Keratinocyte (primary cell): ENCODE measurements at regions not wholly inside any gene's neighbourhood (a gene's known extent, or its start where the extent isn't known, plus 50 kb on each side); places are given as distances from the start of the nearest gene placed in this dataset.

ENCODE experiments used
- DNase-seq: peaks from one replicate; pipeline ENCODE4 v3.0.0-alpha.2; 2011; ENCODE audit warnings: low read depth, missing footprints, low spot score
- FAIRE-seq: peaks from 2 replicates; lab custom pipeline; 2011; peaks lifted over from hg19 to GRCh38; lab: Jason Lieb, UNC
- H2AFZ ChIP-seq: 2 replicates; pipeline ENCODE4 v1.6.0; 2012; ENCODE audit warnings: low read length, control low read depth, inconsistent platforms; ENCODE audit not compliant: control insufficient read depth
- H3K27ac ChIP-seq: 2 replicates; pipeline ENCODE4 v1.5.1; 2011; ENCODE audit warnings: low read length; ENCODE audit not compliant: control insufficient read depth, insufficient read depth
- H3K27me3 ChIP-seq: 3 replicates; pipeline ENCODE4 v1.6.0; 2011; ENCODE audit warnings: low read length; ENCODE audit not compliant: control insufficient read depth, insufficient read depth; ENCODE audit errors: extremely low read depth
- H3K36me3 ChIP-seq, 2 experiments: 2 replicates in 1 of 2; 3 replicates in 1 of 2; pipeline ENCODE4 v1.5.1; 2011; ENCODE audit warnings: low read length in 2 of 2, mild to moderate bottlenecking in 1 of 2; ENCODE audit not compliant: control insufficient read depth in 2 of 2, insufficient read depth in 2 of 2; ENCODE audit errors: extremely low read depth in 1 of 2
- H3K4me1 ChIP-seq: 3 replicates; pipeline ENCODE4 v1.5.1; 2011; ENCODE audit warnings: low read length; ENCODE audit not compliant: control insufficient read depth, insufficient read depth; ENCODE audit errors: extremely low read depth
- H3K4me2 ChIP-seq: 3 replicates; pipeline ENCODE4 v1.6.0; 2011; ENCODE audit warnings: low read depth, low read length; ENCODE audit not compliant: control insufficient read depth, insufficient read depth; ENCODE audit errors: extremely low read depth
- H3K4me3 ChIP-seq, 3 experiments: fragments of 200-600 bp in 1 of 3; sonication (generic) in 1 of 3; 2 replicates in 2 of 3; 3 replicates in 1 of 3; pipeline ENCODE4 v1.5.1; 2011 to 2016; ENCODE audit warnings: low read length in 3 of 3, mild to moderate bottlenecking in 3 of 3, control low read depth in 2 of 3, inconsistent platforms in 1 of 3, low read depth in 1 of 3, mixed read lengths in 1 of 3, mixed run types in 1 of 3, moderate library complexity in 1 of 3; ENCODE audit not compliant: control insufficient read depth in 2 of 3, insufficient read depth in 2 of 3; ENCODE audit errors: extremely low read depth in 1 of 3
- H3K79me2 ChIP-seq: 2 replicates; pipeline ENCODE4 v1.6.0; 2012; ENCODE audit warnings: low read length; ENCODE audit not compliant: control insufficient read depth, insufficient read depth
- H3K9ac ChIP-seq: 3 replicates; pipeline ENCODE4 v1.6.0; 2011; ENCODE audit warnings: low read length; ENCODE audit not compliant: control insufficient read depth, insufficient read depth; ENCODE audit errors: extremely low read depth
- H3K9me1 ChIP-seq: 3 replicates; pipeline ENCODE4 v1.6.0; 2011; ENCODE audit warnings: low read length; ENCODE audit not compliant: control insufficient read depth, insufficient read depth; ENCODE audit errors: extremely low read depth
- H3K9me3 ChIP-seq: 2 replicates; pipeline ENCODE4 v1.5.1; 2012; ENCODE audit warnings: low read depth, low read length; ENCODE audit not compliant: control insufficient read depth
- H4K20me1 ChIP-seq: 3 replicates; pipeline ENCODE4 v1.6.0; 2011; ENCODE audit warnings: low read length; ENCODE audit not compliant: control insufficient read depth, insufficient read depth; ENCODE audit errors: extremely low read depth
- CTCF ChIP-seq, 3 experiments: IDR thresholded peaks in 1 of 3; conservative IDR thresholded peaks in 1 of 3; optimal IDR thresholded peaks in 1 of 3; 2 replicates in 2 of 3; 3 replicates in 1 of 3; pipeline versions ENCODE3 to v1.5.1; 2011; ENCODE audit warnings: low read length in 3 of 3, mild to moderate bottlenecking in 3 of 3, moderate library complexity in 2 of 3, control low read depth in 1 of 3, inconsistent platforms in 1 of 3; ENCODE audit not compliant: insufficient read depth in 2 of 3; ENCODE audit errors: extremely low read depth in 1 of 3
- EZH2 ChIP-seq: IDR thresholded peaks from one replicate; pipeline ENCODE4 v1.6.1; 2012; ENCODE audit warnings: inconsistent platforms, mild to moderate bottlenecking, low read length, moderate library complexity
- dilution Hi-C: fragments of 300-500 bp; cut with MboI; formaldehyde crosslinking; loops from one replicate; pipeline ENCODE4 v1.7.0; 2020; ENCODE audit warnings: low sequenced_read_pairs; ENCODE audit not compliant: extremely low pct_ligation_motif_present

- Histone ChIP-seq H3K36me3 (no peaks in the 10 kb centered on the region), H3K27ac (no peak overlapping the region), H3K4me3 (no peak overlapping the region), H2AFZ (no peak overlapping the region), H3K4me1 (peaks cover 22% of the 10 kb centered on the region), H4K20me1 (no peaks in the 10 kb centered on the region), H3K9me1 (no peaks in the 10 kb centered on the region), H3K9me3 (no peaks in the 10 kb centered on the region), H3K9ac (no peak overlapping the region), H3K4me2 (peak overlapping the region; percentile 53), H3K79me2 (no peaks in the 10 kb centered on the region), H3K27me3 (no peaks in the 10 kb centered on the region)
- dilution Hi-C loops = no loop called here
- DNase-seq (no peak), FAIRE-seq (no peak)
- TF ChIP-seq EZH2 = no peak
- no peak for TF ChIP-seq CTCF (optimal IDR thresholded peaks at IDR 0.05 in 1 of 3, IDR thresholded peaks at IDR 0.05 in 1 of 3, conservative IDR thresholded peaks at IDR 0.05 in 1 of 3; ENCODE audit: extremely low read depth in 1 of 3, insufficient read depth in 2 of 3, low read length in 3 of 3)
Observed at GRCh38 chr2:109055435-109055834, 66.4 kb upstream of the EDAR start.

GRCh38 chr2:109054865-109055264 lies 65.8 kb upstream of the EDAR start:
- Histone ChIP-seq H3K79me2 (no peaks in the 10 kb centered on the region), H3K9ac (no peak overlapping the region), H3K27ac (no peak overlapping the region), H3K27me3 (no peaks in the 10 kb centered on the region), H3K36me3 (no peaks in the 10 kb centered on the region), H4K20me1 (no peaks in the 10 kb centered on the region), H3K4me1 (peaks cover 22% of the 10 kb centered on the region), H3K4me2 (peak overlapping the region; percentile 75), H2AFZ (no peak overlapping the region), H3K4me3 (no peak overlapping the region), H3K9me3 (no peaks in the 10 kb centered on the region), H3K9me1 (no peaks in the 10 kb centered on the region)
- DNase-seq (peak; percentile 46), FAIRE-seq (peak; percentile 90)
- dilution Hi-C loops = no loop called here
- no peak for TF ChIP-seq EZH2
- TF ChIP-seq CTCF (optimal IDR thresholded peaks at IDR 0.05 in 1 of 3, IDR thresholded peaks at IDR 0.05 in 1 of 3, conservative IDR thresholded peaks at IDR 0.05 in 1 of 3; ENCODE audit: extremely low read depth in 1 of 3, insufficient read depth in 2 of 3, low read length in 3 of 3) = no peak
